IPS-20b (cell line): ENCODE measurements at regions not wholly inside any gene's neighbourhood (a gene's known extent, or its start where the extent isn't known, plus 50 kb on each side); places are given as distances from the start of the nearest gene placed in this dataset.
"Not testable (repeated sequence)": the region's sequence is repeated elsewhere in the genome, so short reads cannot be mapped to it uniquely, and the experiment has no call there.

Experiments
- H3K27ac ChIP-seq: one replicate; pipeline ENCODE4 v1.5.1; 2013; ENCODE audit warnings: low read length
- H3K27me3 ChIP-seq: 2 replicates; pipeline ENCODE4 v1.6.1; 2013; ENCODE audit warnings: mild to moderate bottlenecking, low read length, inconsistent platforms; ENCODE audit not compliant: insufficient read depth
- H3K36me3 ChIP-seq: 2 replicates; pipeline ENCODE4 v1.6.1; 2013; ENCODE audit warnings: low read depth, mild to moderate bottlenecking, inconsistent platforms, low read length, moderate library complexity; ENCODE audit not compliant: insufficient read depth
- H3K4me1 ChIP-seq: 2 replicates; pipeline ENCODE4 v1.6.1; 2013; ENCODE audit warnings: mild to moderate bottlenecking, control low read depth, inconsistent platforms, low read length, moderate library complexity; ENCODE audit not compliant: insufficient read depth
- H3K4me3 ChIP-seq: 2 replicates; pipeline ENCODE4 v1.5.1; 2013; ENCODE audit warnings: mild to moderate bottlenecking, low read length, inconsistent platforms
- H3K9ac ChIP-seq: 2 replicates; pipeline ENCODE4 v1.6.1; 2013; ENCODE audit warnings: low read depth, mild to moderate bottlenecking, inconsistent platforms, low read length, moderate library complexity
- H3K9me3 ChIP-seq: 2 replicates; pipeline ENCODE4 v1.6.1; 2013; ENCODE audit warnings: mild to moderate bottlenecking, low read depth, low read length, inconsistent platforms; ENCODE audit not compliant: insufficient read depth

DNA sequence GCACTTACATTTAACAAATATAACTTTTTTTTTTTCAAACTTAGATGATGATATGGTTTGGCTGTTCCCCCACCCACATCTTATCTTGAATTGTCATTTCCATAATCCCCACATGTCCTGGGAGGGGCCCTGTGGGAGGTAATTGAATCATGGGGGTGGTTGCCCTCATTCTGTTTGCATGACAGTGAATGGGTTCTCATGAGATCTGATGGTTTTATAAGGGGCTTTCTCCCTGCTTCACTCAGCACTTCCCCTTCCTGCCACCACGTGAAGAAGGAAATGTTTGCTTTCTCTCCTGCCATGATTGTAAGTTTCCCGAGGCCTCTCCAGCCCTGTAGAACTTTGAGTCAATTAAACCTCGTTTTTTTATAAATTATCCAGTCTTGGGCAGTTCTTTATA is 432.6 kb downstream of the AMY1C start:
- Histone ChIP-seq H3K27ac (no peak overlapping the region), H3K9ac (no peak overlapping the region)

DNA sequence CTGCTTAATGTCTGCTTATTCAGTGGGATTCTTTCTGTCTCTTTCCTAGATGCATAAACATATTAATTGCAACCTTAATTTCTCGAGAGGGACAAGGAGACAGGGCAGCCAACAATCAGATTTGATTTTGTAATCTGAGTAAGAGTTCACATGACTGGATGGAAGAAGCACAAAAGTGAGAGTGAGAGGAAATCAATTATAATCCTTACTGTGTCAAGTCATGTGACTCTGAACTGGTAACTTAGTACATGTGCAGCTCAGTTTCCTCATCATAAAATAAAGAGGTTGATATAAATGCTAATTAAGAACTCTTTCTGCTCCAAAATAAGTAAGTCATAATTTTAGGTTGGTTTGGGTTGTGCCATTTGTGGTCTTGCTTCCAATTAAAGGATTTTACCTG is 439.5 kb downstream of the AMY1C start:
- H3K27me3 ChIP-seq, result no peaks in the 10 kb centered on the region
- H3K4me1 ChIP-seq, result no peaks in the 10 kb centered on the region
- no peaks in the 10 kb centered on the region for H3K36me3 ChIP-seq

More for the DNA sequence above, 432.6 kb downstream of the AMY1C start:
- Histone ChIP-seq H3K4me3 (no peak overlapping the region), H3K36me3 (no peaks in the 10 kb centered on the region), H3K9me3 (no peaks in the 10 kb centered on the region), H3K27me3 (no peaks in the 10 kb centered on the region), H3K4me1 (peaks cover 15% of the 10 kb centered on the region; the same call in 1 of the 2 replicates)

GRCh38 chr1:104190821-104191220 is 441.1 kb downstream of the AMY1C start:
- no peak overlapping the region for H3K9ac ChIP-seq
- H3K27me3 ChIP-seq, result no peaks in the 10 kb centered on the region
- no peak overlapping the region for H3K4me3 ChIP-seq
- no peak overlapping the region for H3K27ac ChIP-seq
- no peaks in the 10 kb centered on the region for H3K4me1 ChIP-seq
- no peaks in the 10 kb centered on the region for H3K9me3 ChIP-seq
- H3K36me3 ChIP-seq, result no peaks in the 10 kb centered on the region

More for the DNA sequence above, 439.5 kb downstream of the AMY1C start:
- Histone ChIP-seq H3K9me3 (no peaks in the 10 kb centered on the region), H3K9ac (no peak overlapping the region), H3K27ac (no peak overlapping the region), H3K4me3 (no peak overlapping the region)

DNA sequence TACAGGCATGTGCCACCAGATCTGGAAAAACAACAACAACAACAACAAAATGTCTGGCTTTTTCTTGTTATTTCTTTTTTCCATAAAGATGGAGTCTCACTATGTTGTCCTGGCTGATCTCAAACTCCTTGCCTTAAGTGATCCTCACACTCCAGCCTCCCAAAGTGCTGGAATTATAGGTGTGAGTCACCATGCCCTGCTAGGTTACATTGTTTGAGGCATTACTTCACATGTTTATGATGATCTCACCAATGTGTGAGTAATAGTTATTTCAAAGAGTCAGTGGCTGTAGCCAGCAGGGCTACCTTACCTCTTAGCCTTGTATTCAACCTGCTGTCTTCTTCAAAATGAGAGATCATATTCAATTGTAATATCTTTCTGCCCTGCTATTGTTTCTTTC is 445.7 kb downstream of the AMY1C start:
- no peak overlapping the region for H3K4me3 ChIP-seq
- no peaks in the 10 kb centered on the region for H3K9me3 ChIP-seq
- H3K9ac ChIP-seq, result no peak overlapping the region
- H3K27ac ChIP-seq, result no peak overlapping the region
- H3K36me3 ChIP-seq, result no peaks in the 10 kb centered on the region
- H3K27me3 ChIP-seq, result no peaks in the 10 kb centered on the region
- H3K4me1 ChIP-seq, result no peaks in the 10 kb centered on the region

DNA sequence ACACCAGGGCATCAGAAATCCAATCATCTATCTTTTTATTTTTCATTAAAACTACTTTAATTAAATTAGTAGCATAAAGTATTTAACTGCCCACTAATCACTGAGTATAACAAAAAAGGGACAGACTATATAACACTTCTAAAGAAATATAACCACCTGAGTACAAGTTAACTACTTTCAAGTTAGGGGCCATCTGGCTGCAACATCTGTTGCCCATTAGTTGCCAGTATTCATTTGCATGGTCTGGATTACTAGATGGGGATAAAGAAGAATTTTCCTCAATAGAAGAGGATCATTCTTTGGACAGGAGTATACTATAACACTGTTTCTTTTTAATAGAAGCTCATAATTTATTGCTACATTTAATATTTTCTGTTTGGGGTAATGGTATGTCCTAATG is 446.4 kb downstream of the AMY1C start:
- H3K4me3 ChIP-seq, result no peak overlapping the region
- no peaks in the 10 kb centered on the region for H3K4me1 ChIP-seq
- no peak overlapping the region for H3K27ac ChIP-seq
- no peaks in the 10 kb centered on the region for H3K36me3 ChIP-seq
- H3K9ac ChIP-seq, result no peak overlapping the region
- peaks cover 3% of the 10 kb centered on the region; the same call in 1 of the 2 replicates for H3K9me3 ChIP-seq
- no peaks in the 10 kb centered on the region for H3K27me3 ChIP-seq

DNA sequence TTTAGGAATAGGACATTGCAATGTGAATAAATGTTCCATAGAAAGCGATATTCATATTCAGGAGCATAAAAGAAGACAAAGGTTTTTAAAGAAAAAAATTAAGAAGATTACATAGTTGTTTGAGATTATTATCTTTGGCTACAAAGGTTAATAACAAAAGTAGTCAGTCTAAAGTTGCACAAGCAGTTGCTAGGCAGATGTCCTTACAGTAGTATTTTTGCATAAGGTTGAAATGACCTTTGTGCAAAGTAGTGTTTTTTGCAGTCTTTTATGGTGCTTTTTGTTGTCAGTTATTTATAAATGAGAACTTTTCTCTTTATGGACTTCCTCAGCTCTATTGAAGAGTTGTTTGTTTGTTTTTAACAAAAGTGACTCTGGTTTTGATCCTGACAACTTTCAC is 447.8 kb downstream of the AMY1C start:
- no peaks in the 10 kb centered on the region for H3K27me3 ChIP-seq
- H3K4me1 ChIP-seq, result no peaks in the 10 kb centered on the region
- H3K4me3 ChIP-seq, result no peak overlapping the region
- peaks cover 7% of the 10 kb centered on the region; the same call in 1 of the 2 replicates for H3K9me3 ChIP-seq
- no peaks in the 10 kb centered on the region for H3K36me3 ChIP-seq
- no peak overlapping the region for H3K9ac ChIP-seq
- no peak overlapping the region for H3K27ac ChIP-seq

- Histone ChIP-seq H3K9ac (no peak overlapping the region), H3K9me3 (no peaks in the 10 kb centered on the region), H3K4me3 (no peak overlapping the region), H3K27ac (no peak overlapping the region), H3K4me1 (no peaks in the 10 kb centered on the region), H3K27me3 (no peaks in the 10 kb centered on the region), H3K36me3 (no peaks in the 10 kb centered on the region)
These were observed 462.5 kb downstream of the AMY1C start for GRCh38 chr1:104212239-104212638.

- H3K27ac ChIP-seq, H3K27me3 ChIP-seq, H3K36me3 ChIP-seq, H3K4me3 ChIP-seq, H3K9ac ChIP-seq, H3K4me1 ChIP-seq, H3K9me3 ChIP-seq: not testable (repeated sequence)
These were observed 467.8 kb downstream of the AMY1C start for GRCh38 chr1:104217395-104217986.

DNA sequence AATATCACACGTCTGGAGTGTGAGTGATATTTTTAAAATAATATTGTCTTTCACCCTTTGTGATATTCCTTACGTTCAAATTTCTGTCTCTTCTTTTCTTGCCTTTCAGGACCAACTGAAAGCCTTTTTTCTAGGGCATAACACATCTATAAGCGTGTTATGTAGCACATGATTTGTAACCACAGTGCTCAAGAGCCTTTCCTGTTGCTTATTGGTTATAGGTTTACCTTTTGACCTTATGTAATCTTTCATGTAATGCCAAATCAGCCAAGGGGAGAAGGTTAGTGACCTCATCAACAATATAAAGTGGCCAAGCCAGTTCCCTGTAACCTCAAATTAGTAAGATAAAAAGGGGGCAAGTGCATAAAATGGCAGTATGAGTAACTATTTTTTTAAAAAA is 480.2 kb downstream of the AMY1C start:
- H3K4me1 ChIP-seq, result no peaks in the 10 kb centered on the region
- H3K9ac ChIP-seq, result no peak overlapping the region
- no peak overlapping the region for H3K4me3 ChIP-seq
- no peak overlapping the region for H3K27ac ChIP-seq
- no peaks in the 10 kb centered on the region for H3K9me3 ChIP-seq
- H3K36me3 ChIP-seq, result no peaks in the 10 kb centered on the region
- H3K27me3 ChIP-seq, result no peaks in the 10 kb centered on the region

DNA sequence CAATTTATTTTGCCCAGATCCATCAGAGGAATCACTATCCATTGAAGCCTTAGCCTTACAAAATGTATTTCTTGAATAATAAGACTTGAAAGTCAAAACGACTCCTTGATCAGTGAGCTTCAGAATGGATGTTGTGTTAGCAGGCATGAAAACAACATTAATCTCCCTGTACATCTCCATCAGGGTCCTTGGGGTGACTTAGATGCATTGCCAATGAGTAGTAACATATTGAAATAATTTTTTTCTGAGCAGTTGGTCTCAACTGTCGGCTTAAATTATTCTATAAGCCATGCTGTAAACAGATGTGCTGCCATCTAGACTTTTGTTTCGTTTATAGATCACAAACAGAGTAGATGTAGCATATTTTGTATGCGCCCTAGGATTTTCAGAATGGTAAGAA is 482.0 kb downstream of the AMY1C start:
- no peak overlapping the region for H3K9ac ChIP-seq
- no peaks in the 10 kb centered on the region for H3K36me3 ChIP-seq
- no peak overlapping the region for H3K4me3 ChIP-seq
- no peak overlapping the region for H3K27ac ChIP-seq
- no peaks in the 10 kb centered on the region for H3K27me3 ChIP-seq
- H3K4me1 ChIP-seq, result no peaks in the 10 kb centered on the region
- no peaks in the 10 kb centered on the region for H3K9me3 ChIP-seq

GRCh38 chr1:104235141-104235540 is 485.4 kb downstream of the AMY1C start:
- no peak overlapping the region for H3K9ac ChIP-seq

GRCh38 chr1:104238991-104239390 is 489.3 kb downstream of the AMY1C start:
- Histone ChIP-seq H3K9ac (no peak overlapping the region), H3K36me3 (no peaks in the 10 kb centered on the region), H3K27me3 (no peaks in the 10 kb centered on the region), H3K9me3 (no peaks in the 10 kb centered on the region), H3K27ac (no peak overlapping the region), H3K4me3 (no peak overlapping the region), H3K4me1 (peaks cover 4% of the 10 kb centered on the region)

More at GRCh38 chr1:104235141-104235540, 485.4 kb downstream of the AMY1C start:
- no peaks in the 10 kb centered on the region for H3K27me3 ChIP-seq
- H3K4me1 ChIP-seq, result peaks cover 4% of the 10 kb centered on the region
- H3K9me3 ChIP-seq, result no peaks in the 10 kb centered on the region
- H3K4me3 ChIP-seq, result no peak overlapping the region
- H3K27ac ChIP-seq, result no peak overlapping the region
- H3K36me3 ChIP-seq, result no peaks in the 10 kb centered on the region
